H9 (cell line): ENCODE measurements at regions not wholly inside any gene's neighbourhood (a gene's known extent, or its start where the extent isn't known, plus 50 kb on each side); places are given as distances from the start of the nearest gene placed in this dataset.

Source experiments
- DNase-seq: peaks from one replicate; pipeline ENCODE4 v3.0.0-alpha.2; 2017
- H2AFZ ChIP-seq: one replicate; pipeline ENCODE4 v1.6.1; 2013; ENCODE audit warnings: mild to moderate bottlenecking, low read length, control low read depth, moderate library complexity
- H2AK5ac ChIP-seq: 2 replicates; pipeline ENCODE4 v1.6.1; 2013; ENCODE audit warnings: low read length, control low read depth, mixed read lengths; ENCODE audit not compliant: insufficient read length
- H2BK120ac ChIP-seq: one replicate; pipeline ENCODE4 v1.6.1; 2013; ENCODE audit warnings: low read depth, mild to moderate bottlenecking, low read length, control low read depth, inconsistent platforms; ENCODE audit not compliant: poor library complexity, severe bottlenecking
- H2BK12ac ChIP-seq: 2 replicates; pipeline ENCODE4 v1.6.1; 2013; ENCODE audit warnings: low read length, control low read depth, mixed read lengths, low read depth; ENCODE audit not compliant: insufficient read length
- H2BK15ac ChIP-seq: 2 replicates; pipeline ENCODE4 v1.6.1; 2013; ENCODE audit warnings: low read depth, low read length, control low read depth
- H2BK20ac ChIP-seq: one replicate; pipeline ENCODE4 v1.6.1; 2013; ENCODE audit warnings: low read depth, mild to moderate bottlenecking, low read length, control low read depth, inconsistent platforms; ENCODE audit not compliant: poor library complexity, severe bottlenecking
- H2BK5ac ChIP-seq: 2 replicates; pipeline ENCODE4 v1.6.1; 2013; ENCODE audit warnings: low read length, control low read depth, mixed read lengths; ENCODE audit not compliant: insufficient read length
- H3K14ac ChIP-seq: 2 replicates; pipeline ENCODE4 v1.6.1; 2013; ENCODE audit warnings: low read length, control low read depth; ENCODE audit not compliant: insufficient read depth
- H3K18ac ChIP-seq: 2 replicates; pipeline ENCODE4 v1.6.1; 2013; ENCODE audit warnings: low read depth, mild to moderate bottlenecking, mixed read lengths, low read length, control low read depth; ENCODE audit not compliant: insufficient read length
- H3K23ac ChIP-seq: 2 replicates; pipeline ENCODE4 v1.6.1; 2013; ENCODE audit warnings: low read length, control low read depth, mixed read lengths, low read depth; ENCODE audit not compliant: insufficient read length
- H3K23me2 ChIP-seq: 2 replicates; pipeline ENCODE4 v1.6.1; 2013; ENCODE audit warnings: low read depth, mild to moderate bottlenecking, mixed read lengths, low read length, control low read depth; ENCODE audit not compliant: insufficient read length, poor library complexity, severe bottlenecking
- H3K27ac ChIP-seq: 2 replicates; pipeline ENCODE4 v1.5.1; 2013; ENCODE audit warnings: low read length, control low read depth, mixed read lengths, low read depth; ENCODE audit not compliant: insufficient read length
- H3K27me3 ChIP-seq: 2 replicates; pipeline ENCODE4 v1.6.1; 2013; ENCODE audit warnings: low read length, control low read depth, inconsistent platforms; ENCODE audit not compliant: insufficient read depth
- H3K4ac ChIP-seq: 2 replicates; pipeline ENCODE4 v1.6.1; 2013; ENCODE audit warnings: low read depth, mild to moderate bottlenecking, control low read depth, inconsistent platforms, low read length, moderate library complexity
- H3K4me1 ChIP-seq: 2 replicates; pipeline ENCODE4 v1.6.1; 2013; ENCODE audit warnings: low read length, control low read depth, inconsistent platforms; ENCODE audit not compliant: insufficient read depth
- H3K4me2 ChIP-seq: 2 replicates; pipeline ENCODE4 v1.6.1; 2013; ENCODE audit warnings: low read length, control low read depth, mixed read lengths; ENCODE audit not compliant: insufficient read length, insufficient read depth
- H3K56ac ChIP-seq: 2 replicates; pipeline ENCODE4 v1.6.1; 2013; ENCODE audit warnings: low read depth, mild to moderate bottlenecking, mixed read lengths, low read length, control low read depth; ENCODE audit not compliant: insufficient read length
- H3K79me1 ChIP-seq: 2 replicates; pipeline ENCODE4 v1.6.1; 2013; ENCODE audit warnings: low read depth, mild to moderate bottlenecking, moderate library complexity, low read length, control low read depth, inconsistent platforms; ENCODE audit not compliant: insufficient read depth, poor library complexity, severe bottlenecking
- H3K79me2 ChIP-seq: 2 replicates; pipeline ENCODE4 v1.6.1; 2013; ENCODE audit warnings: low read length, control low read depth, inconsistent platforms; ENCODE audit not compliant: insufficient read depth
- H3K9ac ChIP-seq: 2 replicates; pipeline ENCODE4 v1.6.1; 2013; ENCODE audit warnings: low read length, control low read depth, mixed read lengths; ENCODE audit not compliant: insufficient read length; ENCODE audit errors: extremely low read depth
- H3K9me3 ChIP-seq: one replicate; pipeline ENCODE4 v1.6.1; 2013; ENCODE audit warnings: low read depth, low read length, inconsistent platforms; ENCODE audit not compliant: control insufficient read depth
- H3T11ph ChIP-seq: one replicate; pipeline ENCODE4 v1.6.1; 2013; ENCODE audit warnings: mild to moderate bottlenecking, low read length, control low read depth, inconsistent platforms
- H4K20me1 ChIP-seq: one replicate; pipeline ENCODE4 v1.6.1; 2013; ENCODE audit not compliant: control insufficient read depth, insufficient read length, insufficient read depth
- H4K5ac ChIP-seq: 2 replicates; pipeline ENCODE4 v1.6.1; 2013; ENCODE audit warnings: low read depth, mild to moderate bottlenecking, mixed read lengths, low read length, control low read depth; ENCODE audit not compliant: insufficient read length
- H4K8ac ChIP-seq: replicated peaks from 2 replicates; pipeline ENCODE4 v1.6.1; 2013; ENCODE audit warnings: low read length, control low read depth, mixed read lengths, low read depth; ENCODE audit not compliant: insufficient read length
- H4K91ac ChIP-seq: 2 replicates; pipeline ENCODE4 v1.6.1; 2013; ENCODE audit warnings: low read depth, mild to moderate bottlenecking, moderate library complexity, mixed read lengths, low read length, control low read depth; ENCODE audit not compliant: insufficient read length
- H3K27ac Mint-ChIP-seq, 3 experiments: 2 replicates in 2 of 3; 3 replicates in 1 of 3; pipeline ENCODE4 v1.8.0; 2020 to 2021; ENCODE audit warnings: mixed read lengths in 3 of 3, mild to moderate bottlenecking in 1 of 3, moderate library complexity in 1 of 3
- H3K27me3 Mint-ChIP-seq: 2 replicates; pipeline ENCODE4 v1.8.0; 2021; ENCODE audit warnings: low read depth, mild to moderate bottlenecking, moderate library complexity, mixed read lengths
- H3K36me3 Mint-ChIP-seq, 3 experiments: 2 replicates in 2 of 3; 3 replicates in 1 of 3; pipeline ENCODE4 v1.8.0; 2020 to 2021; ENCODE audit warnings: low read depth in 3 of 3, mixed read lengths in 3 of 3; ENCODE audit not compliant: insufficient read depth in 1 of 3
- H3K4me1 Mint-ChIP-seq, 2 experiments: 2 replicates each; pipeline ENCODE4 v1.8.0; 2020; ENCODE audit warnings: mixed read lengths in 2 of 2
- H3K4me3 Mint-ChIP-seq, 2 experiments: 2 replicates in 1 of 2; 3 replicates in 1 of 2; pipeline ENCODE4 v1.8.0; 2020 to 2021; ENCODE audit warnings: mild to moderate bottlenecking in 2 of 2, mixed read lengths in 2 of 2, moderate library complexity in 1 of 2
- H3K9me3 Mint-ChIP-seq, 2 experiments: 2 replicates in 1 of 2; 3 replicates in 1 of 2; pipeline ENCODE4 v1.8.0; 2020; ENCODE audit warnings: mild to moderate bottlenecking in 2 of 2, mixed read lengths in 2 of 2, moderate library complexity in 1 of 2
- TF ChIP-seq, protein P1 (sequence below): fragments of 200-600 bp; sonication (generic); conservative IDR thresholded peaks from 3 replicates; pipeline ENCODE4 v1.8.0; 2021; ENCODE audit warnings: antibody characterized with exemption, mild to moderate bottlenecking

DNA sequence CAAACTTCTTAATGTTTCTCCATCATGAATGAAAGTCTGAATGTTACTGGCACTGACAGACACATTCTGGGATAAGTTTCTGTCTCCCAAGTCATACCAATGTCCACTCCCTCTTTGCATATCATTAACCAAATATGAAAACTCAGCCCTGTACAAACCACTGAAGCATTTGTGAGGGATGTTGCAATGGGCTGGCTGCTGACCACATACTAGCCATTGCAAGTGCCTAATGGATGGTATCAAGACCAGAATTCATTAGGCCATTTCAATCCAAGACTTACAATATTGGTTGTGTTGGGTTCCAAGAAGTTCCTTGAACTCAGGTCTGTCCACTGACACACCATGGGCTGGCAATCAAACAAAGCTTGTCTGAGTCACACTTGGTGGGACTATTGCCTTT, 73.8 kb downstream of the CBLN2 start:
- no peak overlapping the region for H2BK12ac ChIP-seq
- H3K23me2 ChIP-seq, result no peaks in the 10 kb centered on the region
- DNase-seq, result no peak
- no peak overlapping the region for H3K14ac ChIP-seq
- Mint-ChIP-seq H3K9me3 (no peaks in the 10 kb centered on the region; a peak in 2 of 5 replicates), H3K4me1 (peaks cover 2 to 5% of the 10 kb centered on the region in 2 experiments), H3K27me3 (peaks cover 46% of the 10 kb centered on the region), H3K27ac (no peak overlapping the region), H3K36me3 (peaks cover 0 to 3% (median 0%) of the 10 kb centered on the region in 3 experiments; a peak in 1 of 7 replicates), H3K4me3 (no peak overlapping the region)
- H3T11ph ChIP-seq, result no peak overlapping the region
- H3K23ac ChIP-seq, result no peak overlapping the region
- no peaks in the 10 kb centered on the region for H3K27me3 ChIP-seq
- TF ChIP-seq, protein P1, sequence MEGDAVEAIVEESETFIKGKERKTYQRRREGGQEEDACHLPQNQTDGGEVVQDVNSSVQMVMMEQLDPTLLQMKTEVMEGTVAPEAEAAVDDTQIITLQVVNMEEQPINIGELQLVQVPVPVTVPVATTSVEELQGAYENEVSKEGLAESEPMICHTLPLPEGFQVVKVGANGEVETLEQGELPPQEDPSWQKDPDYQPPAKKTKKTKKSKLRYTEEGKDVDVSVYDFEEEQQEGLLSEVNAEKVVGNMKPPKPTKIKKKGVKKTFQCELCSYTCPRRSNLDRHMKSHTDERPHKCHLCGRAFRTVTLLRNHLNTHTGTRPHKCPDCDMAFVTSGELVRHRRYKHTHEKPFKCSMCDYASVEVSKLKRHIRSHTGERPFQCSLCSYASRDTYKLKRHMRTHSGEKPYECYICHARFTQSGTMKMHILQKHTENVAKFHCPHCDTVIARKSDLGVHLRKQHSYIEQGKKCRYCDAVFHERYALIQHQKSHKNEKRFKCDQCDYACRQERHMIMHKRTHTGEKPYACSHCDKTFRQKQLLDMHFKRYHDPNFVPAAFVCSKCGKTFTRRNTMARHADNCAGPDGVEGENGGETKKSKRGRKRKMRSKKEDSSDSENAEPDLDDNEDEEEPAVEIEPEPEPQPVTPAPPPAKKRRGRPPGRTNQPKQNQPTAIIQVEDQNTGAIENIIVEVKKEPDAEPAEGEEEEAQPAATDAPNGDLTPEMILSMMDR, result no peak
- H3K79me1 ChIP-seq, result no peaks in the 10 kb centered on the region
- no peak overlapping the region for H2BK15ac ChIP-seq
- no peak overlapping the region for H3K27ac ChIP-seq
- no peak overlapping the region for H2AFZ ChIP-seq
- no peaks in the 10 kb centered on the region for H3K79me2 ChIP-seq
- H3K18ac ChIP-seq, result no peak overlapping the region
- no peak overlapping the region for H4K5ac ChIP-seq
- no peaks in the 10 kb centered on the region for H3K4me1 ChIP-seq
- H3K4me2 ChIP-seq, result no peak overlapping the region
- no peak overlapping the region for H3K9ac ChIP-seq
- H4K8ac ChIP-seq, result no peak overlapping the region
- H2BK20ac ChIP-seq, result no peak overlapping the region
- no peak overlapping the region for H3K4ac ChIP-seq
- no peak overlapping the region for H2AK5ac ChIP-seq
- H4K20me1 ChIP-seq, result no peaks in the 10 kb centered on the region
- no peaks in the 10 kb centered on the region for H3K9me3 ChIP-seq
- H2BK5ac ChIP-seq, result no peak overlapping the region
- H3K56ac ChIP-seq, result no peak overlapping the region
- H2BK120ac ChIP-seq, result no peak overlapping the region
- H4K91ac ChIP-seq, result no peak overlapping the region
